ENCODE measurements at regions not wholly inside any gene's neighbourhood (a gene's known extent, or its start where the extent isn't known, plus 50 kb on each side); places are given as distances from the start of the nearest gene placed in this dataset.

GRCh38 chrX:85503258-85504158, 124.0 kb upstream of the POF1B start:
- no peaks in the 10 kb centered on the region for H3K4me1 ChIP-seq
- TF ChIP-seq CTCF (IDR thresholded peaks at IDR 0.05), result no peak
- no peak overlapping the region for H3K4me3 ChIP-seq
- DNase-seq, result no peak
- H3K9ac ChIP-seq (ENCODE audit: low read depth in 2 of 2, low read length in 2 of 2), result no peak overlapping the region
- H3K27me3 ChIP-seq, result peaks cover 2% of the 10 kb centered on the region
- no peaks in the 10 kb centered on the region for H3K9me3 ChIP-seq
- no peaks in the 10 kb centered on the region for H3K36me3 ChIP-seq
- H3K27ac ChIP-seq, result no peak overlapping the region
- intact Hi-C loops (cut with DNase I), result no loop called here

GRCh38 chrX:85501349-85501748, 121.9 kb upstream of the POF1B start:
- intact Hi-C loops (cut with DNase I), result no loop called here
- H3K9ac ChIP-seq (ENCODE audit: low read depth in 2 of 2, low read length in 2 of 2), result no peak overlapping the region
- H3K27ac ChIP-seq, result no peak overlapping the region
- no peaks in the 10 kb centered on the region for H3K4me1 ChIP-seq
- H3K9me3 ChIP-seq, result no peaks in the 10 kb centered on the region
- no peak overlapping the region for H3K4me3 ChIP-seq
- no peaks in the 10 kb centered on the region for H3K36me3 ChIP-seq
- DNase-seq, result no peak
- peaks cover 2% of the 10 kb centered on the region for H3K27me3 ChIP-seq
- no peak for TF ChIP-seq CTCF (IDR thresholded peaks at IDR 0.05)

DNA sequence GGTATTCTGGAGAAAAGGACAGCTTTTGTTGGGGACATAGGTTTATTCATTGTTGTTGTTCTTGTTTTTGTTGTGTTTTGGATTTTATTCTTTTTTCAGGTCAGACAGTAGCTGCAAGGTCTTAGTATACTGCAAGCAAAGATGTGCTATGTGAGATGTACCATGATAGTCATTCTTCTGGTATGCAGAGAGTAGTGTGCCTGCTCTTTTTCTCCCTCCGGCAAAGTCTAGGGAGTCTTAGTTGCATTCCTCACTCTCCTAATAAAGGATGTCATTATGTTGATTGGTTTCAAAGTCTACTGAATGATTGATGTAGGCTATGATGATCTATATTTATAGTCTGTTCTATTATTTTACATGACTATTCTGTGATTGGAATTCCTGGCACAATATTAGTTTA, 119.9 kb upstream of the POF1B start:
- Histone ChIP-seq H3K9ac (ENCODE audit: low read depth in 2 of 2, low read length in 2 of 2) (no peak overlapping the region), H3K27me3 (no peaks in the 10 kb centered on the region), H3K4me3 (no peak overlapping the region), H3K9me3 (no peaks in the 10 kb centered on the region), H3K36me3 (no peaks in the 10 kb centered on the region), H3K4me1 (no peaks in the 10 kb centered on the region), H3K27ac (no peak overlapping the region)
- TF ChIP-seq CTCF (IDR thresholded peaks at IDR 0.05), result no peak
- DNase-seq, result no peak
- intact Hi-C loops (cut with DNase I), result no loop called here

- Histone ChIP-seq H3K4me3 (no peak overlapping the region), H3K27ac (no peak overlapping the region), H3K9ac (ENCODE audit: low read depth in 2 of 2, low read length in 2 of 2) (no peak overlapping the region), H3K27me3 (peaks cover 3% of the 10 kb centered on the region), H3K9me3 (no peaks in the 10 kb centered on the region), H3K36me3 (no peaks in the 10 kb centered on the region), H3K4me1 (no peaks in the 10 kb centered on the region)
- DNase-seq, result no peak
- intact Hi-C loops (cut with DNase I), result no loop called here
- no peak for TF ChIP-seq CTCF (IDR thresholded peaks at IDR 0.05)
Observed at GRCh38 chrX:85493821-85494220, 114.4 kb upstream of the POF1B start.

GRCh38 chrX:85454295-85454694, 74.8 kb upstream of the POF1B start:
- no peak for DNase-seq
- intact Hi-C loops (cut with DNase I), result no loop called here
- TF ChIP-seq CTCF (IDR thresholded peaks at IDR 0.05), result no peak
- Histone ChIP-seq H3K27ac (no peak overlapping the region), H3K9me3 (no peaks in the 10 kb centered on the region), H3K27me3 (no peaks in the 10 kb centered on the region), H3K4me3 (no peak overlapping the region), H3K36me3 (no peaks in the 10 kb centered on the region), H3K9ac (ENCODE audit: low read depth in 2 of 2, low read length in 2 of 2) (no peak overlapping the region), H3K4me1 (no peaks in the 10 kb centered on the region)
